Choroid plexus epithelial cell (primary cell): ENCODE measurements at regions not wholly inside any gene's neighbourhood (a gene's known extent, or its start where the extent isn't known, plus 50 kb on each side); places are given as distances from the start of the nearest gene placed in this dataset.

Experiments
- DNase-seq: peaks from one replicate; pipeline ENCODE4 v3.0.0-alpha.2; 2010; ENCODE audit warnings: low read depth
- H3K4me3 ChIP-seq: 2 replicates; pipeline ENCODE4 v1.5.1; 2011; ENCODE audit warnings: low read depth, mild to moderate bottlenecking, control low read depth, low read length, moderate library complexity
- CTCF ChIP-seq: conservative IDR thresholded peaks from 2 replicates; pipeline ENCODE4 v1.5.1; 2011; ENCODE audit warnings: low read depth, mild to moderate bottlenecking, control low read depth, inconsistent platforms, low read length, moderate library complexity

- H3K4me3 ChIP-seq = no peak overlapping the region
- TF ChIP-seq CTCF = no peak
- no peak for DNase-seq
Observed at GRCh38 chr20:7493311-7493710, 446.9 kb downstream of the HAO1 start.

GRCh38 chr20:7496394-7496991 lies 443.8 kb downstream of the HAO1 start:
- H3K4me3 ChIP-seq = no peak overlapping the region
- no peak for TF ChIP-seq CTCF
- peak; percentile 82 for DNase-seq

- TF ChIP-seq CTCF = no peak
- no peak overlapping the region for H3K4me3 ChIP-seq
- DNase-seq = peak; percentile 94
Observed at GRCh38 chr20:7497985-7498384, 442.3 kb downstream of the HAO1 start.

GRCh38 chr20:7499201-7499600 lies 441.1 kb downstream of the HAO1 start:
- no peak for TF ChIP-seq CTCF
- no peak overlapping the region for H3K4me3 ChIP-seq
- no peak for DNase-seq

GRCh38 chr20:7500231-7500663 lies 440.0 kb downstream of the HAO1 start:
- DNase-seq = no peak
- H3K4me3 ChIP-seq = no peak overlapping the region
- no peak for TF ChIP-seq CTCF

GRCh38 chr20:7503501-7503900 lies 436.8 kb downstream of the HAO1 start:
- TF ChIP-seq CTCF = no peak
- no peak for DNase-seq
- no peak overlapping the region for H3K4me3 ChIP-seq

GRCh38 chr20:7505152-7505834 lies 435.0 kb downstream of the HAO1 start:
- TF ChIP-seq CTCF = no peak
- DNase-seq = no peak
- H3K4me3 ChIP-seq = no peak overlapping the region
